Transverse colon (tissue), 3 donors: ENCODE measurements at regions not wholly inside any gene's neighbourhood (a gene's known extent, or its start where the extent isn't known, plus 50 kb on each side); places are given as distances from the start of the nearest gene placed in this dataset.

Experiments used
- CTCF ChIP-seq, 5 experiments: fragments of 200-600 bp in 3 of 5; fragments of 450-650 bp in 2 of 5; sonication (generic) in 3 of 5; IDR thresholded peaks; 1 replicate in 2 of 5; 2 replicates in 3 of 5; pipeline ENCODE4 v1.5.1; 2016 to 2017; ENCODE audit warnings: antibody characterized with exemption in 5 of 5, inconsistent platforms in 3 of 5, mild to moderate bottlenecking in 2 of 5, moderate library complexity in 1 of 5
- POLR2A ChIP-seq: fragments of 450-650 bp; IDR thresholded peaks from one replicate; pipeline ENCODE4 v1.6.1; 2016; ENCODE audit warnings: antibody characterized with exemption, mild to moderate bottlenecking, moderate library complexity

DNA sequence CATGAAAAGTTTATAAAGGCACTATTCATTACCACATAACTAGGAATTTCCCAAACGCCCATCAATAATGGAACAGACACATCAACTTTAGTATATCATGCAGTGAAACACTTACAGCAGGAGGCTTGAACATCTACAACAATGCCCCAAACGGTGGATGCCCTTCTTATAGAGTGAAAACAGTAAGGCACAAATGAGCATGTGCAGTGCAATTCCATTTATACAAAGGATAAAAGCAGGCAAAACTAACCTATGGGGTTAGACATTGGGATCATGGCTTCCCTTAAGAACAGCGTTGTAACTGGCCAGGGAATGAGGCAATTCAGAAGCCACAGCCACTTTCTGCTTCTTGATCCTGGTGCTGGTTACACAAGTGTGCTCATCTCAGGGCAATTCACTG is 1363.0 kb downstream of the TBC1D22A start:
- TF ChIP-seq CTCF (IDR thresholded peaks at IDR 0.05) (no peak), POLR2A (no peak)
